Daoy (cell line): ENCODE measurements at regions not wholly inside any gene's neighbourhood (a gene's known extent, or its start where the extent isn't known, plus 50 kb on each side); places are given as distances from the start of the nearest gene placed in this dataset.

Source experiments
- DNase-seq: peaks from one replicate; pipeline ENCODE4 v3.0.0-alpha.2; 2015; ENCODE audit warnings: low read depth

GRCh38 chr2:57809230-57809629 lies 237.4 kb upstream of the VRK2 start:
- no peak for DNase-seq

- DNase-seq = no peak
Measured at GRCh38 chr2:57821088-57821487, 225.5 kb upstream of the VRK2 start.

DNA sequence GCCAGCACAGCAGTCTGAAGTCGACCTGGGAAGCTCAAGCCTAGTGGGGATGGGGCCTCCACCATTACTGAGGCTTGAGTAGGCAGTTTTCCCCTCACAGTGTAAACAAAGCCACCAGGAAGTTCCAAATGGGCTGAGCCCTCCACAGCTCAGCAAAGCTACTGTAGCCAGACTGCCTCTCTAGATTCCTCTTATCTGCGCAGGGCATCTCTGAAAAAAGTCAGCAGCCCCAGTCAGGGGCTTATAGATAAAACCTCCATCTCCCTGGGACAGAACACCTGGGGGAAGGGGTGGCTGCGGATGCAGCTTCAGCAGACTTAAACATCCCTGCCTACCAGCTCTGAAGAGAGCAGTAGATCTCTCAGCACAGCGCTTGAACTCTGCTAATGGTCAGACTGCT lies 218.4 kb upstream of the VRK2 start:
- DNase-seq = no peak

- no peak for DNase-seq
Measured at GRCh38 chr2:57834666-57835065, 211.9 kb upstream of the VRK2 start.

GRCh38 chr2:57842531-57842930 lies 204.1 kb upstream of the VRK2 start:
- peak; percentile 90 for DNase-seq

GRCh38 chr2:57843158-57843557 lies 203.4 kb upstream of the VRK2 start:
- no peak for DNase-seq

DNA sequence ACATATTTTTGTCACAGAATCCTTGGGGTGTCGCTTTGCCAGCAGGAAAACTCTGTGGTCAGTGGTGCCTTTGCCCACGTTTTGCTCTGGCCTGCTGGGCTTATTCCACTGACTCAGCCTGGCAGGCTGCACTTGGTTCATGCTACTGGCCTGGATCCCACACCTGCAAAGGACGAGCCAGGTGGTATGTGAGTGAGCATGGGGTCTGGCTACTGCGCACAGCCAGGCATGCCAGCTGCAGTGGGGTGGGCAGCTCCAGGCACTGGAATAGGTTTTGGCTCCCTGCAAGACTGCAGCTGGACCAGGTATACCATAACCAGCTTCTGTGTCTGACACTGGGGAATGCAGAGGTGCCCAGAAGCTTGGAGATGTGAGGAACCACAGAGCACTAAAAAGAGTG lies 197.9 kb upstream of the VRK2 start:
- DNase-seq = no peak

- DNase-seq = no peak
Measured at GRCh38 chr2:57849843-57850242, 196.8 kb upstream of the VRK2 start.

GRCh38 chr2:57850415-57851130 lies 196.0 kb upstream of the VRK2 start:
- DNase-seq = no peak

- DNase-seq = no peak
Measured at GRCh38 chr2:57855212-57855611, 191.4 kb upstream of the VRK2 start.

DNA sequence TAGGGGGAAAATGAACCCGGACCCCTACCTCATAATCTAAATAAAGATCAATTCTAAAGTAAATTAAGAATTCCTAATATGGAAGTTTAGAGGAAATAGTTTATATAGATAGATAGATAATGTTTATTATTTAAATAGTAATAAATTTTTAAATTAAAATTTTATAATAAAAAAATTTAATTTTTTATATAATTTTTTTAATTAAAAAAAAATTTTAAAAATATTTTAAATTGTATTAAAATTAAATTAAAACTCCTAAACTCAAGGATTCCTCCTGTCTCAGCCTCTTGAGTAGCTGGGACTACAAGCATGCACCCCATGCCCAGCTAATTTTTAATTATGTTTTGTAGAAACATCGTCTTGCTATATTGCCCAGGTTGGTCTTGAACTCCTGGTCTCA lies 186.9 kb upstream of the VRK2 start:
- DNase-seq = no peak

- no peak for DNase-seq
Measured at GRCh38 chr2:57862153-57862552, 184.5 kb upstream of the VRK2 start.

- no peak for DNase-seq
Measured at GRCh38 chr2:57862727-57863126, 183.9 kb upstream of the VRK2 start.

- no peak for DNase-seq
Measured at GRCh38 chr2:57864926-57865325, 181.7 kb upstream of the VRK2 start.

DNA sequence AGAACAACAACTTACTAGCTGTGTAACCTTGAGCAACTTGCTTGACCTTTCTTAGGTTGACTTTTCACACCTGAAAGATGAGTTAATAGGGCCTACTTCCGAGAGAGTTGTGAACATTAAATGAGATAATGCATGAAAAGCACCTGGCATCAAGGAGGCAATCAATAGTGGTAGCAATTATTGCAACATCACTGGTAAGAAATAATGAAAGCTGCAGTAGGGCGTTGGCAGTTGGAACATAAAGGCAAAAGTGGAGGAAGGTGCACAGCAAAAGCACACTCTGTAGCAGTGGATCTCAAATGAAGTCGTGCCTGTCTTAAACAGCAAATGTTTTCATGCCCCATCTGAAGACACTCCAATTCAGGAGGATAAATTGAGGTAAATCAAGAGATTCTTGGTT lies 178.9 kb upstream of the VRK2 start:
- no peak for DNase-seq

GRCh38 chr2:57868619-57869139 lies 177.9 kb upstream of the VRK2 start:
- no peak for DNase-seq

GRCh38 chr2:57869758-57870344 lies 176.8 kb upstream of the VRK2 start:
- no peak for DNase-seq

- no peak for DNase-seq
Measured at GRCh38 chr2:57876313-57876712, 170.3 kb upstream of the VRK2 start.

GRCh38 chr2:57877811-57878170 lies 168.8 kb upstream of the VRK2 start:
- DNase-seq = peak; percentile 6

DNA sequence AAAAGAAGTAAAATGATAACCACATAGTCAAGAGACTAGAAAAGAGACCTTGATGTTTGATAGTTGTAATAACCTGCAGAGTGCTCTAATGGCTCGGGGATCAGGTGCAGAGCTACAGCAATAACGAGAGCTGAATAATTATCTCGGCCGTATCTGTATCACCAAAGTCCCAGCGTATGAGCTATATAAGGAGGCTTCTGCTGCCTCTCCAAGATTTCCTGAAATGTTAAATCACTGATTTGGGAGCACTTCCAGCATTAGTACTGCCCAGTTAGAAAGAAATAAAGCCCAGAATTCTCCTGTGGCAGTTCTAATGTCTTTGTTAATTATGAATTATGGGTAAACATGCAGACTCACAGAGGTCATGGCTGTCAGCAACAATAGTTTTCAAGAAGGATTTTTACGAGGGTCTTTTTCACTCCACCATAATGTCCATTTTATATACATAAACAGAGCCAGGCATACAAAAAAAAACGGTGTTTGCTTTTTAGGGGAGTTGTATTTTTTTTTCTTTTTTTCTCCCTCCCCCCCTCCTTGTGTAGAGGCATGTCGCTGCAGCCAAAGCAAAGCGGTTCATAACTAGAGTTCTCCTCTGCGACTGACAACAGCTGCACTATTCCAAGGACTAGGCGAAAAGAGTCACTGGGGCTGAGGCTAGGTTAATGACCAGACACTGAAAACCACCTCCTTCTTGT lies 168.3 kb upstream of the VRK2 start:
- no peak for DNase-seq

GRCh38 chr2:57878866-57879210 lies 167.8 kb upstream of the VRK2 start:
- no peak for DNase-seq

GRCh38 chr2:57880446-57880845 lies 166.2 kb upstream of the VRK2 start:
- no peak for DNase-seq

- no peak for DNase-seq
Measured at GRCh38 chr2:57880967-57881366, 165.6 kb upstream of the VRK2 start.
